Endothelial cell of umbilical vein (primary cell): ENCODE measurements at regions not wholly inside any gene's neighbourhood (a gene's known extent, or its start where the extent isn't known, plus 50 kb on each side); places are given as distances from the start of the nearest gene placed in this dataset.

Experiments used
- EZH2 ChIP-seq: IDR thresholded peaks from 2 replicates; pipeline ENCODE4 v1.6.1; 2012; ENCODE audit warnings: borderline replicate concordance, low read depth, mild to moderate bottlenecking, moderate library complexity, low read length, inconsistent platforms; ENCODE audit not compliant: severe bottlenecking
- POLR2AphosphoS5 ChIP-seq: IDR thresholded peaks from 2 replicates; pipeline ENCODE4 v1.6.1; 2012; ENCODE audit warnings: low read depth, mild to moderate bottlenecking, control low read depth, low read length, moderate library complexity; ENCODE audit not compliant: insufficient read depth

- TF ChIP-seq EZH2 (no peak), POLR2AphosphoS5 (no peak)
Measured at GRCh38 chr5:54902791-54903473, 82.5 kb downstream of the ESM1 start.
